ENCODE measurements at regions not wholly inside any gene's neighbourhood (a gene's known extent, or its start where the extent isn't known, plus 50 kb on each side); places are given as distances from the start of the nearest gene placed in this dataset.

GRCh38 chr5:117877731-117878130 is 1110.6 kb downstream of the DTWD2 start:
- DNase-seq, result no peak

DNA sequence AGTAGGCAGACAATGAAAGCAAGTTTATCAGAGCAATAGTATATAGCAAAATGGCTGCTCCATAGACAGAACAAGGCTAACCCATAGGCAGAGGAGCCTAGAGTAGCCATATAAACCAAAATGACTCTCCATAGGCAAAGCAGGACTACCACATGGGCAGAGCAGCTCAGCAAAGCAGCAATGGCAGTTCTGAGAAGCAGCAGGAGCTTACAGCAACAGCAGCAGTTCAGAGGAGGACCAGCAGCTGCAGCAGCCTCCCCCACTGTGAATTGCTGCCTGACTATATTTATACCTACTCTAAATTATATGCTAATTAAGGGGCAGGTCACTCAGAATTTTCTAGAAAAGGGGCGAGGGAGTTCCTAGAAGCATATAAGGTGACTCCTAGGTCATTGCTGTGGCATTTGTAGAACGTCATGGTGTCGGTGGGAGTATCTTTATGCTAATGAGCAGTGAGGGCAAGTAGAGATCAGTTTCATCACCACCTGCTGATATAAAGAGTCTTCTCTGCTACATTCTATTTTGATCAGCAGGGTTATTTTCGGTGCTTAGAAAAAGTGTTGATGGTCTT is 1115.5 kb downstream of the DTWD2 start:
- no peak for DNase-seq

DNA sequence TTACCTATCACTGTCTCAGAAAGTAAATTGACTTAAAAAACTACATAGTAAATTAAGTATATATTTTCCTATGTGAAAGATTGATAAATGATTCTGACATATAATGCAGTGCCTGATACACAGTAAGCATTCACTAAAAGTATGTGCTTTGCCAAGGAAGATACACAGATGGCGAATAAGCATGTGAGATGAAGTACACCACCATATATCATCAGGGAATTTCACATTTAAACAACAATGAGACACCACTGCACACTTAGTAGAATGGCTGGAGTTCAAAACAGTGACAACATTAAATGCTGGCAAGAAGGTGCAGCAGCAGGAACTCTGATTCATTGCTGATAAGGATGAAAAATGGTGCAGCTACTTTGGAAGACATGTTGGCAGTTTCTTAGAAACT is 1118.8 kb downstream of the DTWD2 start:
- no peak for DNase-seq

GRCh38 chr5:117863586-117864296 is 1124.6 kb downstream of the DTWD2 start:
- DNase-seq, result no peak

DNA sequence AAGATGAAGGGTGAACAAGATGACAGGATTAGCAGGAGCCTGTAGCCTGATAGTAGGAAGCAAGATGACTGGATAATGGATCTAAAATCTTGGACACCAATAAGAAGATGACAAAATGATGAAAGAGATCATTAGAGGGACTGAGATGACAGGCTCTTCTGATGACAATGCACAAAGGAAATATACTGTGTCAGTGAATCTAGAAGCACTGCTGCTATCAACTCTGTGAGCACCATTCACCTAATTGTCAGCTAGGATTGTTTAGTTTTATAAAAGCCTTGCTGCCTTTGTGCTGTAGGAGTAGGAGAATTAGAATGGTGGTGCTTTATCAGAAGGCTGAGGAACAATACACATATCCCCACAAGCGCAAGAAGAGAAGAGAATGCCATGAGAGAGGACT is 1127.8 kb downstream of the DTWD2 start:
- no peak for DNase-seq

DNA sequence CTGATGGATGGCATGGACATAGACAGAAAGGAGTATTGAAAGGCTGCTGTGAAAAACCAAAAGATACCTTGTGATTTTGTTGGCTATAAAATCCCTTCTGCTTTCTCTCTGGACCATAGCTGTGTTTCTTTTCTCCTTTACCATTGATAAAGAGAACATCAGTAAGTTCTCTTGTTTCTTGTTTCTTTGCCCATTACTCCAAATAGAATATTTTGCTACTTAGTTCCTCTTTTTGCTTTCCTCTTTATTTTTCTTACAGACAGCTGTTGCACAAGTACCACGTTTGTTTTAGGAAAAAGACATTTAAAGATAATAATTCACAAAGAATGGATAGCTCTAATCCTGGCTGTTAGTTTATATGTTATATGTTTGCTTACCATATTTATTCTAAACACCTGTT is 1129.2 kb downstream of the DTWD2 start:
- DNase-seq, result no peak

- no peak for DNase-seq
These were observed 1131.6 kb downstream of the DTWD2 start for GRCh38 chr5:117856713-117857112.

- DNase-seq, result no peak
These were observed 1150.6 kb downstream of the DTWD2 start for GRCh38 chr5:117837786-117838185.

DNA sequence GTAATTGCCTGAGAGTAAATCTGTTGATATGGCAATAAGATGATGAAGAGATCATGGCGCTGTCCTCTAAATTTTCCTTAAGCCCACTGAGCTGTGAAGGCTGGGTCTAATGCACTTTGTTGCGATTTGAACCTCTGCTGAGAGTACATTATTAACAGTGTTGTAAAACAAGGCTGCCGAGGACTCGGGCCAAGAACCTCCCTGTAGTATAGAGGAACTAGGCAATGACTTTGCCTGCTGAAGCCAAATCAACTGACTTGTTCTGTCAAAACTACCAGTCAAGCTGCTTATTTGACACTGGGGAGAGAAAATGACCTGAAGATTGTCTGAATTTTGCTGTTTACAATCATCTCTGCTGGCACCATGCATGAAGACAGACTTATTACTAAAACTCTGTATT is 1154.7 kb downstream of the DTWD2 start:
- no peak for DNase-seq

- no peak for DNase-seq
These were observed 1158.7 kb downstream of the DTWD2 start for GRCh38 chr5:117829646-117830045.

GRCh38 chr5:117813850-117814249 is 1174.5 kb downstream of the DTWD2 start:
- DNase-seq, result no peak

DNA sequence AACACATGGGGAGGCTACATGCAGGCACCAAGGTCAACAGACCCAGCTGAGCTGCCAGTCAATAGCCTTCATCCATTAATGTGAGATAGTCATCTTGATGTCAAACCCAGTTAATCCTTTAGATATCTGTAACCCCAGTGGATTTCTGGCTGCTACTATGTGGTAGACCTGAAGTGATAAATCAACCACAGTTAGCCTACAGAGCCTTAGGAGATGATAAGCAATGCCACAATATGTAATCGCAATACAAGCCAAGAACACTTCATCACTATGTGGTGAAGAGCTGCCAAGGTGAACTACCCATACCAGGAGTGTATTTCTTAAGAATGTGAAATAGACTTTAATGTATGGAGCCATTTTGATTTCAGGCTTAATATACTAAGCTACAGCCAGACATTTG is 1175.5 kb downstream of the DTWD2 start:
- no peak for DNase-seq

- DNase-seq, result no peak
These were observed 1179.1 kb downstream of the DTWD2 start for GRCh38 chr5:117809251-117809650.

GRCh38 chr5:117805058-117805457 is 1183.3 kb downstream of the DTWD2 start:
- no peak for DNase-seq

GRCh38 chr5:117803533-117803932 is 1184.8 kb downstream of the DTWD2 start:
- DNase-seq, result no peak

DNA sequence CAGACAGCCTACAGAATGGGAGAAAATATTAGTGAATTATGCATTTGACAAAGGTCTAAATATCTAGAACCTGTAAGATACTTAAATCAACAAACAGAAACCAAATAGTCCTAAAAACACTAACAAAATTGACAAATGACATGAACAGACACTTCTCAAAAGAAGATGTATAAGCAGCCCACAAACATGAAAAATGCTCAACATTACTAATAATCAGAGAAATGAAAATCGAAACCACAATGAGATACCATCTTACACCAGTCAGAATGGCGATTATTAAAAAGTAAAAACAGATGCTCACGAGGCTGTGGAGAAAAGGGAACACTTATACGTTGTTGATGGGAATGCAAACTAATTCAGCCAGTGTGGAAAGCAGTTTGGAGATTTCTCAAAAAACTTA is 1186.8 kb downstream of the DTWD2 start:
- no peak for DNase-seq

- no peak for DNase-seq
These were observed 1188.1 kb downstream of the DTWD2 start for GRCh38 chr5:117800261-117800660.

DNA sequence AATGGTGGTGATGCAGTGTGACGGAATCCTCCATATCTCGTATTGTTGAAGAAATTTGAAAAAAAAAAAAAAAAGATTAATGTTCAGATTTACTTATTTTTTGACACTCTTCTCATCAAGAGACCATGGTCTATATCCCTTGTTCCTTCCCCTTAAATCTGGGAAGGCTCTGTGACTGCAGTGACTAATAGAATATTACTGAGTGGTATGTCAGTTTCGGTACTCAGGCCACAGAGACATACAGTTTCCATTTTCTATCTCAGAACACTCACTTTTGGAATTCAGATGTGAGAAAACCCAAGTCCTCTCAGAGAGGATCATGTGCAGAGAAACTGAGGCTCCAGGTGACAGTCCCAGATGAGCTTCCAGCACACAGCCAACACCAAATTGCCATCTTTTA is 1193.5 kb downstream of the DTWD2 start:
- no peak for DNase-seq

DNA sequence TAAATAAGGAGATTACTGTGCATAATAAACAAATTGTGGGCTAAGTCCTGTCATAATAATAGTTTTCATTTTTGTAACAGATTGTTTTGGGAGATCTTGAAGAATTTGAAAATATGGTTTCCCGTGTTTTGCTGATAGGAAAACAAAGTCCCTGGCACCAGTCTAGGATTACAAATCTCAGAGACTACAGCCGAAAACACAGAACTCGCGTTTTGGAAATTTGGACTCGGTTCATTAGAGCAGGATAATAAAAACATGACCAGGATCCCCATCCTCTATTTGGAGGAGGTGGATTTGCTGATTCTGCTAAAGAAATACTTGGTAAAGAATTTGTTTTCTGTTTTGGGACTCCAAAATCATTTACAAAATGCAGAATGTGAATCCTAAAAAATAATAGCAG is 1194.4 kb downstream of the DTWD2 start:
- no peak for DNase-seq

GRCh38 chr5:117792476-117792875 is 1195.9 kb downstream of the DTWD2 start:
- no peak for DNase-seq

- DNase-seq, result no peak
These were observed 1199.8 kb downstream of the DTWD2 start for GRCh38 chr5:117788596-117788995.

- no peak for DNase-seq
These were observed 1204.5 kb upstream of the SEMA6A start for GRCh38 chr5:117779171-117779570.

GRCh38 chr5:117776977-117777376 is 1202.4 kb upstream of the SEMA6A start:
- DNase-seq, result no peak

GRCh38 chr5:117769877-117770276 is 1195.3 kb upstream of the SEMA6A start:
- no peak for DNase-seq

DNA sequence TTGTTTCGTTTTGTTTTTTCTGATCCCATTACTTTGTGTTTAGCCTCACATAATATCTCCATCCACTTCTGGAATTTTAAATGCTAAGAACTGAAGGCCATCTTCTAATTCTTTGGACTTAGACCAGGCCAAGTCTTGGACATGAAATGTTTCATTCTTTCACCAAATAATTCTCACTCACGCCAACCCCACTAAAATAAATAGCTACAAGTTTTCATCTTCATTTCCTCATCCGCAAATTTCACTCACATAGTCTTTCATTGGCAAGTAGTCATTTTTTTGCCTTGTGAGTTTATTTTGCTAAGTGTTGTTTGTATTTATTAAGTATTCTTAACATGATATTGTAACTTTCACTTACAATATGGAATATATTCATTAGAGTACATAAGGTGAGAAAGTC is 1188.6 kb upstream of the SEMA6A start:
- DNase-seq, result no peak

Measured in stimulated activated CD4-positive, alpha-beta T cell treated with anti-CD3 and anti-CD28 coated beads, Interleukin-2, amount 100 ng/mL, for 48 hours (primary cell).